HEK293 (cell line): ENCODE measurements at regions not wholly inside any gene's neighbourhood (a gene's known extent, or its start where the extent isn't known, plus 50 kb on each side); places are given as distances from the start of the nearest gene placed in this dataset.

Experiments used
- CTCF ChIA-PET: fragments of 350-600 bp; formaldehyde crosslinking; extraction: SDS; loops from one replicate; lab custom pipeline; 2021; ENCODE audit warnings: antibody characterized with exemption; lab: Yijun Ruan, JAX
- POLR2A ChIA-PET: fragments of 300-600 bp; formaldehyde crosslinking; extraction: SDS; loops from one replicate; lab custom pipeline; 2020; ENCODE audit warnings: antibody characterized with exemption, inconsistent platforms; lab: Yijun Ruan, JAX
- H3K27ac ChIP-seq: fragments of 200-500 bp; sonication (Bioruptor generic); 2 replicates; pipeline ENCODE4 v1.5.1; 2014; ENCODE audit warnings: low read depth, low read length, control low read depth, inconsistent platforms; ENCODE audit errors: extremely low read depth
- H3K36me3 ChIP-seq, 2 experiments: fragments of 200-500 bp in 1 of 2; sonication (Bioruptor generic) in 1 of 2; 1 replicate in 1 of 2; 2 replicates in 1 of 2; pipeline ENCODE4 v1.5.1; 2014 to 2017; ENCODE audit warnings: inconsistent platforms in 2 of 2, low read length in 2 of 2; ENCODE audit not compliant: control insufficient read depth in 2 of 2, insufficient read depth in 1 of 2
- H3K4me1 ChIP-seq: fragments of 200-500 bp; sonication (Bioruptor generic); 2 replicates; pipeline ENCODE4 v1.5.1; 2014; ENCODE audit warnings: mild to moderate bottlenecking, low read length, inconsistent platforms; ENCODE audit not compliant: control insufficient read depth, insufficient read depth
- H3K4me3 ChIP-seq: 2 replicates; pipeline ENCODE4 v1.5.1; 2011; ENCODE audit warnings: low read depth, mild to moderate bottlenecking, control low read depth, low read length, moderate library complexity
- H3K9me3 ChIP-seq: fragments of 200-500 bp; sonication (Bioruptor generic); 2 replicates; pipeline ENCODE4 v1.5.1; 2014; ENCODE audit warnings: low read depth, low read length, inconsistent platforms; ENCODE audit not compliant: control insufficient read depth, insufficient read depth
- BCL11B ChIP-seq: fragments of 450-650 bp; formaldehyde crosslinking; IDR thresholded peaks from 2 replicates; pipeline ENCODE4 v1.5.1; 2016; ENCODE audit warnings: low read depth, missing biosample characterization, missing genetic modification characterization
- ELK4 ChIP-seq: IDR thresholded peaks from 2 replicates; pipeline ENCODE4 v1.6.1; 2011; ENCODE audit warnings: mild to moderate bottlenecking, low read depth, low read length, borderline replicate concordance
- KLF8 ChIP-seq: fragments of 450-650 bp; formaldehyde crosslinking; IDR thresholded peaks from 2 replicates; pipeline ENCODE4 v1.5.1; 2016; ENCODE audit warnings: missing biosample characterization, missing genetic modification characterization
- SCRT1 ChIP-seq: fragments of 450-650 bp; formaldehyde crosslinking; IDR thresholded peaks from 2 replicates; pipeline ENCODE4 v1.5.1; 2016; ENCODE audit warnings: missing biosample characterization, missing genetic modification characterization, borderline replicate concordance
- ZBTB48 ChIP-seq: fragments of 450-650 bp; formaldehyde crosslinking; IDR thresholded peaks from 2 replicates; pipeline ENCODE4 v1.5.1; 2016; ENCODE audit warnings: missing biosample characterization, missing genetic modification characterization
- ZNF19 ChIP-seq: fragments of 450-650 bp; formaldehyde crosslinking; IDR thresholded peaks from 2 replicates; pipeline ENCODE4; 2016; ENCODE audit warnings: missing biosample characterization, missing genetic modification characterization, low read depth
- ZNF23 ChIP-seq: fragments of 450-650 bp; formaldehyde crosslinking; IDR thresholded peaks from 2 replicates; pipeline ENCODE4 v1.5.1; 2016; ENCODE audit warnings: missing biosample characterization, missing genetic modification characterization, borderline replicate concordance
- ZNF274 ChIP-seq, 2 experiments: fragments of 200-500 bp in 1 of 2; fragments of 450-650 bp in 1 of 2; sonication (Bioruptor generic) in 1 of 2; formaldehyde crosslinking in 1 of 2; IDR thresholded peaks; 2 replicates each; pipeline versions ENCODE4 v1.5.1 to v1.6.1; 2014 to 2016; ENCODE audit warnings: borderline replicate concordance in 1 of 2, inconsistent platforms in 1 of 2, low read length in 1 of 2, missing biosample characterization in 1 of 2, missing genetic modification characterization in 1 of 2
- ZNF530 ChIP-seq: fragments of 450-650 bp; formaldehyde crosslinking; IDR thresholded peaks from 2 replicates; pipeline ENCODE4 v1.5.1; 2016; ENCODE audit warnings: low read depth, missing biosample characterization, missing genetic modification characterization
- ZNF776 ChIP-seq: fragments of 450-650 bp; formaldehyde crosslinking; IDR thresholded peaks from 2 replicates; pipeline ENCODE4 v1.5.0; 2017; ENCODE audit warnings: missing biosample characterization, missing genetic modification characterization, borderline replicate concordance
- ZXDB ChIP-seq: fragments of 450-650 bp; formaldehyde crosslinking; IDR thresholded peaks from 2 replicates; pipeline ENCODE4 v1.5.1; 2016; ENCODE audit warnings: missing biosample characterization, missing genetic modification characterization
- TF ChIP-seq, protein P1 (sequence below): fragments of 450-650 bp; formaldehyde crosslinking; IDR thresholded peaks from 2 replicates; pipeline ENCODE4 v1.5.1; 2016; ENCODE audit warnings: missing biosample characterization, missing genetic modification characterization
- TF ChIP-seq, protein P2 (sequence below): fragments of 450-650 bp; formaldehyde crosslinking; IDR thresholded peaks from 2 replicates; pipeline ENCODE4 v1.5.1; 2016; ENCODE audit warnings: missing biosample characterization, missing genetic modification characterization
- TF ChIP-seq, protein P3 (sequence below): fragments of 450-650 bp; formaldehyde crosslinking; IDR thresholded peaks from 2 replicates; pipeline ENCODE4 v1.5.1; 2017; ENCODE audit warnings: missing biosample characterization, missing genetic modification characterization

DNA sequence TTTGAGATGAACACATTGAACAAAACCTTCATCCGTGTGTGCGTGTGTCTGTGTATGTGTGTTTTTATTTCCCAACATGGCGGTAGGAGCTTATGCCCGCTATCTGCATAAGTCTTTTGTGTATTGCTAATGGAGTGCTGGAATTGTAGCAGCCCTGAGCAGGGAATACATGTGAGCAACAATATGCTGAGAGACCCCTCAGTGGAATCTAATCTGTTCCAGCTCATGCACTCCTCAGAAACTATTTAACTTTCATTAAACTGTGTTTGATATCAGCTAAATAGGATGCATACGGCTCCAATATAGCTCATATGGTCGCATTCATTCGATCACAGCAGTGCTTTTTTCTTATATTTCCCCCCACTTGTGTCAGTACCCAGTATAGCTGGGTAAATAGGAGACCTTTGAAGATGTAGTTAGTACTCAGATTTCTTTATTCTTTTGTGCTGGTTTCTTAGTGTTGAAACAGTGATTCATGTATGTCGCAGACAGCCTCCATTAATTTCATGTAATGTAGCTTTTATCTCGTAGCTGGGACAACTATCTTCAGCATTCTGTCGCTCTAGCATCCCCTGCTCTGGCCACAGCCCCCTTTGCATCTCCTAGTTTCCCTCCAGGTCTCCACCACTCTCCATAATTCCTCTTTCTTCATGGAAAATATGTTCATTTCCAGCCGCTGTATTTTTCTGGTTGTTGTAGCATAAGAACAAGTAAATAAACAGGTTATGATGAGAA is 891.2 kb downstream of the BCL11A start:
- Histone ChIP-seq H3K27ac (no peak overlapping the region), H3K9me3 (no peaks in the 10 kb centered on the region), H3K4me1 (no peaks in the 10 kb centered on the region), H3K36me3 (no peaks in the 10 kb centered on the region), H3K4me3 (no peak overlapping the region)
- TF ChIP-seq ZBTB48 (tag by site-specific recombination) (no peak), ZXDB (tag by site-specific recombination) (no peak), SCRT1 (tag by site-specific recombination) (no peak), KLF8 (tag by site-specific recombination) (no peak)
- TF ChIP-seq, protein P1, sequence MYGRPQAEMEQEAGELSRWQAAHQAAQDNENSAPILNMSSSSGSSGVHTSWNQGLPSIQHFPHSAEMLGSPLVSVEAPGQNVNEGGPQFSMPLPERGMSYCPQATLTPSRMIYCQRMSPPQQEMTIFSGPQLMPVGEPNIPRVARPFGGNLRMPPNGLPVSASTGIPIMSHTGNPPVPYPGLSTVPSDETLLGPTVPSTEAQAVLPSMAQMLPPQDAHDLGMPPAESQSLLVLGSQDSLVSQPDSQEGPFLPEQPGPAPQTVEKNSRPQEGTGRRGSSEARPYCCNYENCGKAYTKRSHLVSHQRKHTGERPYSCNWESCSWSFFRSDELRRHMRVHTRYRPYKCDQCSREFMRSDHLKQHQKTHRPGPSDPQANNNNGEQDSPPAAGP (tag by site-specific recombination), result no peak
- CTCF ChIA-PET, result interaction anchor here (0.6 to 1.3 kb wide), 2 partner anchors 9 to 901 kb away, joined by 3 to 6 read pairs; no protein-coding TSS in a partner anchor
- POLR2A ChIA-PET, result interaction anchor here (0.5 kb wide), 1 partner anchor 81 kb away, joined by 5 read pairs; no protein-coding TSS in a partner anchor

DNA sequence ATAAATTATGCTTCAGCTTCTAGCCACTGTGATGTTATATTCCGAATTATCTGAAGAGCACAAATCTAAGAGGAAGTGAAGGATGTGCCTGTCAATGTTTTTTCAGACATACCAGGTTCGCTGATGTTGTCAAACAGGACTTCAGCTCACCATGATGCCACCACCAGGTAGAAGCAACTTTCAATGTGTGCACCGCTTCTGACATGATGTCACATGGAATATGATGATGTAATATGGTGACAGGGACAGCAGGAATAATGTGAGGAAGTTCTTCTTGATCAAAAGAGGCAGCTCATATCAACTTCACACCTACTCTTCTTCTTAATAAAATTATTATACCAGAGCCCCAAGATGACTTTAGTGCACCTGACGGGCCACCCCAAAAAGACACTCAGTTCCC is 893.2 kb downstream of the BCL11A start:
- POLR2A ChIA-PET, result no interaction called here
- CTCF ChIA-PET, result interaction anchor here (0.7 kb wide), 1 partner anchor 857 kb away, joined by 3 read pairs; no protein-coding TSS in a partner anchor

More for the DNA sequence above, 893.2 kb downstream of the BCL11A start:
- no peaks in the 10 kb centered on the region for H3K9me3 ChIP-seq
- TF ChIP-seq, protein P2, sequence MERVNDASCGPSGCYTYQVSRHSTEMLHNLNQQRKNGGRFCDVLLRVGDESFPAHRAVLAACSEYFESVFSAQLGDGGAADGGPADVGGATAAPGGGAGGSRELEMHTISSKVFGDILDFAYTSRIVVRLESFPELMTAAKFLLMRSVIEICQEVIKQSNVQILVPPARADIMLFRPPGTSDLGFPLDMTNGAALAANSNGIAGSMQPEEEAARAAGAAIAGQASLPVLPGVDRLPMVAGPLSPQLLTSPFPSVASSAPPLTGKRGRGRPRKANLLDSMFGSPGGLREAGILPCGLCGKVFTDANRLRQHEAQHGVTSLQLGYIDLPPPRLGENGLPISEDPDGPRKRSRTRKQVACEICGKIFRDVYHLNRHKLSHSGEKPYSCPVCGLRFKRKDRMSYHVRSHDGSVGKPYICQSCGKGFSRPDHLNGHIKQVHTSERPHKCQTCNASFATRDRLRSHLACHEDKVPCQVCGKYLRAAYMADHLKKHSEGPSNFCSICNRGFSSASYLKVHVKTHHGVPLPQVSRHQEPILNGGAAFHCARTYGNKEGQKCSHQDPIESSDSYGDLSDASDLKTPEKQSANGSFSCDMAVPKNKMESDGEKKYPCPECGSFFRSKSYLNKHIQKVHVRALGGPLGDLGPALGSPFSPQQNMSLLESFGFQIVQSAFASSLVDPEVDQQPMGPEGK (tag by site-specific recombination), result no peak
- TF ChIP-seq BCL11B (tag by site-specific recombination), result no peak
- no peak for TF ChIP-seq ZNF23 (tag by site-specific recombination)
- TF ChIP-seq ZNF776, result no peak
- no peak for TF ChIP-seq ZNF530
- TF ChIP-seq ZNF19 (tag by site-specific recombination), result no peak
- no peak for TF ChIP-seq ZNF274 (IDR thresholded peaks at IDR 0.05; ENCODE audit: low read length)
- no peak for TF ChIP-seq ZNF274 (tag by site-specific recombination; IDR thresholded peaks at IDR 0.05; ENCODE audit: borderline replicate concordance)
- TF ChIP-seq, protein P3, sequence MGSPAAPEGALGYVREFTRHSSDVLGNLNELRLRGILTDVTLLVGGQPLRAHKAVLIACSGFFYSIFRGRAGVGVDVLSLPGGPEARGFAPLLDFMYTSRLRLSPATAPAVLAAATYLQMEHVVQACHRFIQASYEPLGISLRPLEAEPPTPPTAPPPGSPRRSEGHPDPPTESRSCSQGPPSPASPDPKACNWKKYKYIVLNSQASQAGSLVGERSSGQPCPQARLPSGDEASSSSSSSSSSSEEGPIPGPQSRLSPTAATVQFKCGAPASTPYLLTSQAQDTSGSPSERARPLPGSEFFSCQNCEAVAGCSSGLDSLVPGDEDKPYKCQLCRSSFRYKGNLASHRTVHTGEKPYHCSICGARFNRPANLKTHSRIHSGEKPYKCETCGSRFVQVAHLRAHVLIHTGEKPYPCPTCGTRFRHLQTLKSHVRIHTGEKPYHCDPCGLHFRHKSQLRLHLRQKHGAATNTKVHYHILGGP (tag by site-specific recombination), result no peak
- TF ChIP-seq ELK4, result no peak
- no peak overlapping the region for H3K27ac ChIP-seq
- no peaks in the 10 kb centered on the region for H3K4me1 ChIP-seq
- H3K36me3 ChIP-seq, result no peaks in the 10 kb centered on the region
- H3K4me3 ChIP-seq, result no peak overlapping the region
